Neural crest cell (in vitro differentiated cells): ENCODE measurements at regions not wholly inside any gene's neighbourhood (a gene's known extent, or its start where the extent isn't known, plus 50 kb on each side); places are given as distances from the start of the nearest gene placed in this dataset.
"Not testable (repeated sequence)": the region's sequence is repeated elsewhere in the genome, so short reads cannot be mapped to it uniquely, and the experiment has no call there.

Experiments used
- DNase-seq: peaks from one replicate; pipeline ENCODE4 v3.0.0; 2021; ENCODE audit warnings: low read depth, mixed read lengths, low spot score
- H3K27ac Mint-ChIP-seq: one replicate; pipeline ENCODE4 v1.8.0; 2021; ENCODE audit warnings: mild to moderate bottlenecking, mixed read lengths; ENCODE audit not compliant: unreplicated experiment
- H3K27me3 Mint-ChIP-seq: 2 replicates; pipeline ENCODE4 v1.8.0; 2021; ENCODE audit warnings: low read depth, mild to moderate bottlenecking, mixed read lengths
- H3K36me3 Mint-ChIP-seq: 2 replicates; pipeline ENCODE4 v1.8.0; 2021; ENCODE audit warnings: low read depth, mild to moderate bottlenecking, mixed read lengths
- H3K4me1 Mint-ChIP-seq: 2 replicates; pipeline ENCODE4 v1.8.0; 2021; ENCODE audit warnings: mixed read lengths
- H3K4me3 Mint-ChIP-seq: one replicate; pipeline ENCODE4 v1.8.0; 2021; ENCODE audit warnings: mild to moderate bottlenecking, mixed read lengths
- H3K9me3 Mint-ChIP-seq: 2 replicates; pipeline ENCODE4 v1.8.0; 2021; ENCODE audit warnings: mixed read lengths
- CTCF ChIP-seq: fragments of 200-600 bp; sonication (generic); conservative IDR thresholded peaks from 2 replicates; pipeline ENCODE4 v1.5.0; 2021; ENCODE audit warnings: antibody characterized with exemption, mild to moderate bottlenecking

GRCh38 chr11:134841972-134842371 is 429.9 kb upstream of the B3GAT1 start:
- no peak for DNase-seq
- Mint-ChIP-seq H3K4me3 (no peak overlapping the region), H3K36me3 (no peaks in the 10 kb centered on the region), H3K9me3 (no peaks in the 10 kb centered on the region), H3K4me1 (peaks cover 13% of the 10 kb centered on the region), H3K27ac (no peak overlapping the region), H3K27me3 (peaks cover 18% of the 10 kb centered on the region)
- no peak for TF ChIP-seq CTCF

GRCh38 chr11:134841411-134841810 is 429.4 kb upstream of the B3GAT1 start:
- Mint-ChIP-seq H3K27me3 (peaks cover 18% of the 10 kb centered on the region), H3K36me3 (no peaks in the 10 kb centered on the region), H3K4me1 (peaks cover 18% of the 10 kb centered on the region), H3K4me3 (no peak overlapping the region), H3K27ac (no peak overlapping the region), H3K9me3 (no peaks in the 10 kb centered on the region)
- DNase-seq: no peak
- no peak for TF ChIP-seq CTCF

GRCh38 chr11:134840945-134841344 is 428.9 kb upstream of the B3GAT1 start:
- no peaks in the 10 kb centered on the region for H3K36me3 Mint-ChIP-seq
- H3K9me3 Mint-ChIP-seq: no peaks in the 10 kb centered on the region
- peaks cover 18% of the 10 kb centered on the region for H3K27me3 Mint-ChIP-seq
- no peak for TF ChIP-seq CTCF
- DNase-seq: no peak
- no peak overlapping the region for H3K27ac Mint-ChIP-seq
- peaks cover 19% of the 10 kb centered on the region for H3K4me1 Mint-ChIP-seq
- no peak overlapping the region for H3K4me3 Mint-ChIP-seq

- not testable (repeated sequence) for H3K4me3 Mint-ChIP-seq, DNase-seq, H3K36me3 Mint-ChIP-seq, H3K9me3 Mint-ChIP-seq, H3K27ac Mint-ChIP-seq
- Mint-ChIP-seq H3K27me3 (peaks cover 18% of the 10 kb centered on the region), H3K4me1 (peaks cover 19% of the 10 kb centered on the region)
Observed at GRCh38 chr11:134840165-134840564, 428.1 kb upstream of the B3GAT1 start.

- DNase-seq: no peak
- no peak overlapping the region for H3K27ac Mint-ChIP-seq
- H3K4me3 Mint-ChIP-seq: no peak overlapping the region
- H3K27me3 Mint-ChIP-seq: peaks cover 18% of the 10 kb centered on the region
- H3K4me1 Mint-ChIP-seq: peaks cover 19% of the 10 kb centered on the region
- H3K36me3 Mint-ChIP-seq: no peaks in the 10 kb centered on the region
- H3K9me3 Mint-ChIP-seq: peaks cover 6% of the 10 kb centered on the region
- TF ChIP-seq CTCF: no peak
Observed at GRCh38 chr11:134838708-134839107, 426.7 kb upstream of the B3GAT1 start.

- Mint-ChIP-seq H3K27me3 (peaks cover 18% of the 10 kb centered on the region), H3K9me3 (peaks cover 6% of the 10 kb centered on the region), H3K4me1 (peaks cover 19% of the 10 kb centered on the region), H3K27ac (no peak overlapping the region), H3K4me3 (no peak overlapping the region), H3K36me3 (no peaks in the 10 kb centered on the region)
- no peak for DNase-seq
- no peak for TF ChIP-seq CTCF
Observed at GRCh38 chr11:134837887-134838232, 425.8 kb upstream of the B3GAT1 start.
